WERI-Rb-1 (cell line): ENCODE measurements at regions not wholly inside any gene's neighbourhood (a gene's known extent, or its start where the extent isn't known, plus 50 kb on each side); places are given as distances from the start of the nearest gene placed in this dataset.

Experiments used
- DNase-seq: peaks from one replicate; pipeline ENCODE4 v3.0.0-alpha.2; 2020
- H3K27ac ChIP-seq: fragments of 250-450 bp; sonication (Bioruptor Pico); 2 replicates; pipeline ENCODE4 v1.5.1; 2020; ENCODE audit warnings: mild to moderate bottlenecking, moderate library complexity
- H3K27me3 ChIP-seq: fragments of 250-450 bp; sonication (Bioruptor Pico); 2 replicates; pipeline ENCODE4 v1.5.1; 2021; ENCODE audit warnings: mild to moderate bottlenecking, low read depth, moderate library complexity; ENCODE audit not compliant: insufficient read depth, severe bottlenecking
- H3K36me3 ChIP-seq: fragments of 250-450 bp; sonication (Bioruptor Pico); 2 replicates; pipeline ENCODE4 v1.5.1; 2020; ENCODE audit warnings: mild to moderate bottlenecking, moderate library complexity
- H3K4me3 ChIP-seq: 2 replicates; pipeline ENCODE4 v1.5.1; 2011; ENCODE audit warnings: low read depth, mild to moderate bottlenecking, control low read depth, low read length
- H3K9me3 ChIP-seq: fragments of 250-450 bp; sonication (Bioruptor Pico); 2 replicates; pipeline ENCODE4 v1.5.1; 2021; ENCODE audit warnings: mild to moderate bottlenecking, moderate library complexity; ENCODE audit not compliant: severe bottlenecking
- CTCF ChIP-seq: IDR thresholded peaks from 2 replicates; pipeline ENCODE4 v1.5.1; 2011; ENCODE audit warnings: low read depth, mild to moderate bottlenecking, control low read depth, inconsistent platforms, low read length

GRCh38 chr10:1923998-1924397 is 186.7 kb upstream of the ADARB2 start:
- Histone ChIP-seq H3K27me3 (no peaks in the 10 kb centered on the region), H3K4me3 (no peak overlapping the region), H3K36me3 (no peaks in the 10 kb centered on the region), H3K9me3 (no peaks in the 10 kb centered on the region), H3K27ac (no peak overlapping the region)
- TF ChIP-seq CTCF, result no peak
- no peak for DNase-seq

GRCh38 chr10:1923586-1923985 is 186.3 kb upstream of the ADARB2 start:
- no peak for TF ChIP-seq CTCF
- Histone ChIP-seq H3K4me3 (no peak overlapping the region), H3K27me3 (no peaks in the 10 kb centered on the region), H3K9me3 (no peaks in the 10 kb centered on the region), H3K36me3 (no peaks in the 10 kb centered on the region), H3K27ac (no peak overlapping the region)
- DNase-seq, result no peak

GRCh38 chr10:1920941-1921340 is 183.6 kb upstream of the ADARB2 start:
- Histone ChIP-seq H3K36me3 (no peaks in the 10 kb centered on the region), H3K4me3 (no peak overlapping the region), H3K9me3 (no peaks in the 10 kb centered on the region), H3K27me3 (no peaks in the 10 kb centered on the region), H3K27ac (no peak overlapping the region)
- no peak for DNase-seq
- TF ChIP-seq CTCF, result no peak

- H3K27me3 ChIP-seq, result no peaks in the 10 kb centered on the region
- no peak overlapping the region for H3K27ac ChIP-seq
- TF ChIP-seq CTCF, result no peak
- H3K4me3 ChIP-seq, result no peak overlapping the region
- H3K36me3 ChIP-seq, result no peaks in the 10 kb centered on the region
- no peaks in the 10 kb centered on the region for H3K9me3 ChIP-seq
- DNase-seq, result no peak
Observed at GRCh38 chr10:1920127-1920526, 182.8 kb upstream of the ADARB2 start.

GRCh38 chr10:1911771-1912170 is 174.4 kb upstream of the ADARB2 start:
- H3K27ac ChIP-seq, result no peak overlapping the region
- no peaks in the 10 kb centered on the region for H3K27me3 ChIP-seq
- no peak overlapping the region for H3K4me3 ChIP-seq
- H3K9me3 ChIP-seq, result no peaks in the 10 kb centered on the region
- H3K36me3 ChIP-seq, result no peaks in the 10 kb centered on the region
- no peak for TF ChIP-seq CTCF
- no peak for DNase-seq

- H3K27ac ChIP-seq, result no peak overlapping the region
- H3K4me3 ChIP-seq, result no peak overlapping the region
- H3K36me3 ChIP-seq, result no peaks in the 10 kb centered on the region
- H3K9me3 ChIP-seq, result no peaks in the 10 kb centered on the region
- TF ChIP-seq CTCF, result no peak
- no peaks in the 10 kb centered on the region for H3K27me3 ChIP-seq
- no peak for DNase-seq
Observed at GRCh38 chr10:1903982-1904381, 166.7 kb upstream of the ADARB2 start.
